ENCODE measurements at regions not wholly inside any gene's neighbourhood (a gene's known extent, or its start where the extent isn't known, plus 50 kb on each side); places are given as distances from the start of the nearest gene placed in this dataset.

GRCh38 chr1:99580451-99580850, 65.5 kb upstream of the PALMD start:
- no peak overlapping the region for H3K4me3 ChIP-seq (ENCODE audit: control insufficient read depth, low read depth, low read length)
- DNase-seq (ENCODE audit: low read depth), result peak; percentile 32
- TF ChIP-seq CTCF (conservative IDR thresholded peaks at IDR 0.05; ENCODE audit: control insufficient read depth, insufficient read depth, low read depth, low read length), result no peak

GRCh38 chr1:99587008-99587407, 58.9 kb upstream of the PALMD start:
- no peak overlapping the region for H3K4me3 ChIP-seq (ENCODE audit: control insufficient read depth, low read depth, low read length)
- TF ChIP-seq CTCF (conservative IDR thresholded peaks at IDR 0.05; ENCODE audit: control insufficient read depth, insufficient read depth, low read depth, low read length), result no peak

GRCh38 chr1:99589186-99589636, 56.7 kb upstream of the PALMD start:
- no peak for TF ChIP-seq CTCF (conservative IDR thresholded peaks at IDR 0.05; ENCODE audit: control insufficient read depth, insufficient read depth, low read depth, low read length)
- no peak for DNase-seq (ENCODE audit: low read depth)
- no peak overlapping the region for H3K4me3 ChIP-seq (ENCODE audit: control insufficient read depth, low read depth, low read length)

More at GRCh38 chr1:99587008-99587407, 58.9 kb upstream of the PALMD start:
- no peak for DNase-seq (ENCODE audit: low read depth)

GRCh38 chr1:99590578-99591209, 55.2 kb upstream of the PALMD start:
- H3K4me3 ChIP-seq (ENCODE audit: control insufficient read depth, low read depth, low read length), result no peak overlapping the region
- no peak for TF ChIP-seq CTCF (conservative IDR thresholded peaks at IDR 0.05; ENCODE audit: control insufficient read depth, insufficient read depth, low read depth, low read length)
- peak; percentile 94 for DNase-seq (ENCODE audit: low read depth)

GRCh38 chr1:99591886-99592285, 54.0 kb upstream of the PALMD start:
- no peak for DNase-seq (ENCODE audit: low read depth)
- TF ChIP-seq CTCF (conservative IDR thresholded peaks at IDR 0.05; ENCODE audit: control insufficient read depth, insufficient read depth, low read depth, low read length), result no peak
- H3K4me3 ChIP-seq (ENCODE audit: control insufficient read depth, low read depth, low read length), result no peak overlapping the region

GRCh38 chr1:99594205-99594604, 51.7 kb upstream of the PALMD start:
- H3K4me3 ChIP-seq (ENCODE audit: control insufficient read depth, low read depth, low read length), result no peak overlapping the region
- DNase-seq (ENCODE audit: low read depth), result no peak
- TF ChIP-seq CTCF (conservative IDR thresholded peaks at IDR 0.05; ENCODE audit: control insufficient read depth, insufficient read depth, low read depth, low read length), result no peak

GRCh38 chr1:99595041-99595440, 50.9 kb upstream of the PALMD start:
- no peak for TF ChIP-seq CTCF (conservative IDR thresholded peaks at IDR 0.05; ENCODE audit: control insufficient read depth, insufficient read depth, low read depth, low read length)
- H3K4me3 ChIP-seq (ENCODE audit: control insufficient read depth, low read depth, low read length), result no peak overlapping the region
- DNase-seq (ENCODE audit: low read depth), result peak; percentile 24

Data from fibroblast of mammary gland (primary cell).